HCT116 (cell line): ENCODE measurements at regions not wholly inside any gene's neighbourhood (a gene's known extent, or its start where the extent isn't known, plus 50 kb on each side); places are given as distances from the start of the nearest gene placed in this dataset.

Experiments
- CTCF ChIP-seq, 3 experiments: fragments of 200-600 bp in 1 of 3; sonication (generic) in 1 of 3; IDR thresholded peaks in 2 of 3; conservative IDR thresholded peaks in 1 of 3; 2 replicates each; pipeline ENCODE4 v1.5.1; 2012 to 2017; ENCODE audit warnings: low read depth in 2 of 3, low read length in 2 of 3, antibody characterized with exemption in 1 of 3, borderline replicate concordance in 1 of 3, control low read depth in 1 of 3, mild to moderate bottlenecking in 1 of 3, mixed read lengths in 1 of 3, mixed run types in 1 of 3, moderate library complexity in 1 of 3; ENCODE audit not compliant: insufficient read depth in 1 of 3
- MAX ChIP-seq: IDR thresholded peaks from 2 replicates; pipeline ENCODE4 v1.6.1; 2012
- POLR2AphosphoS5 ChIP-seq: IDR thresholded peaks from 2 replicates; pipeline ENCODE4 v1.6.1; 2011; ENCODE audit warnings: mild to moderate bottlenecking, low read depth, low read length, moderate library complexity
- ZNF274 ChIP-seq: fragments of 200-500 bp; sonication (Bioruptor generic); IDR thresholded peaks from 2 replicates; pipeline ENCODE4 v1.6.1; 2014; ENCODE audit warnings: mild to moderate bottlenecking, low read depth, low read length, inconsistent platforms

GRCh38 chr9:71302776-71303175 is 181.4 kb upstream of the TRPM3 start:
- TF ChIP-seq CTCF (IDR thresholded peaks at IDR 0.05 in 2 of 3, conservative IDR thresholded peaks at IDR 0.05 in 1 of 3; ENCODE audit: borderline replicate concordance in 1 of 3, insufficient read depth in 1 of 3, low read depth in 2 of 3, low read length in 2 of 3) (no peak), POLR2AphosphoS5 (no peak), ZNF274 (no peak), MAX (no peak)
